CD8-positive, alpha-beta memory T cell (primary cell): ENCODE measurements at regions not wholly inside any gene's neighbourhood (a gene's known extent, or its start where the extent isn't known, plus 50 kb on each side); places are given as distances from the start of the nearest gene placed in this dataset.
"Not testable (repeated sequence)": the region's sequence is repeated elsewhere in the genome, so short reads cannot be mapped to it uniquely, and the experiment has no call there.

Source experiments
- CTCF ChIA-PET: fragments of 350-600 bp; sonication (Branson Sonifier 250); formaldehyde crosslinking; loops from one replicate; lab custom pipeline; 2021; ENCODE audit warnings: antibody characterized with exemption; lab: Charles Lee
- POLR2A ChIA-PET: fragments of 350-600 bp; sonication (Branson Sonifier 250); formaldehyde crosslinking; loops from one replicate; lab custom pipeline; 2021; ENCODE audit warnings: antibody characterized with exemption; lab: Charles Lee
- DNase-seq, 5 donors: peaks; one replicate each; pipeline versions ENCODE4 v3.0.0 to v3.0.0-alpha.2; 2020 to 2022; ENCODE audit warnings: mixed read lengths in 1 of 5
- H3K27ac ChIP-seq: one replicate; pipeline ENCODE4 v1.7.0; 2013; ENCODE audit warnings: low read depth, mild to moderate bottlenecking, low read length, moderate library complexity
- H3K27me3 ChIP-seq: 2 replicates; pipeline ENCODE4 v1.7.0; 2013; ENCODE audit warnings: low read length, mild to moderate bottlenecking; ENCODE audit not compliant: insufficient read depth, poor library complexity, severe bottlenecking
- H3K36me3 ChIP-seq: 2 replicates; pipeline ENCODE4 v1.7.0; 2013; ENCODE audit warnings: mild to moderate bottlenecking, low read length, moderate library complexity; ENCODE audit not compliant: insufficient read depth
- H3K4me1 ChIP-seq: 2 replicates; pipeline ENCODE4 v1.7.0; 2013; ENCODE audit warnings: mild to moderate bottlenecking, low read length, moderate library complexity; ENCODE audit not compliant: insufficient read depth
- H3K4me3 ChIP-seq: 2 replicates; pipeline ENCODE4 v1.7.0; 2013; ENCODE audit warnings: mild to moderate bottlenecking, low read length
- H3K9me3 ChIP-seq: 2 replicates; pipeline ENCODE4 v1.7.0; 2013; ENCODE audit warnings: mild to moderate bottlenecking, low read length
- H3K27ac Mint-ChIP-seq, 8 donors: one replicate each; pipeline ENCODE4 v1.8.0; 2020 to 2021; ENCODE audit warnings: mixed read lengths in 8 of 8, mild to moderate bottlenecking in 6 of 8, inconsistent platforms in 3 of 8, moderate library complexity in 3 of 8
- H3K27me3 Mint-ChIP-seq, 2 donors: one replicate each; pipeline ENCODE4 v1.8.0; 2020 to 2021; ENCODE audit warnings: mixed read lengths in 2 of 2, mild to moderate bottlenecking in 1 of 2, moderate library complexity in 1 of 2
- H3K36me3 Mint-ChIP-seq, 3 donors: one replicate each; pipeline ENCODE4 v1.8.0; 2020 to 2021; ENCODE audit warnings: mixed read lengths in 3 of 3, inconsistent platforms in 1 of 3, mild to moderate bottlenecking in 1 of 3
- H3K4me1 Mint-ChIP-seq, 3 donors: one replicate each; pipeline ENCODE4 v1.8.0; 2020 to 2021; ENCODE audit warnings: mixed read lengths in 3 of 3, inconsistent platforms in 1 of 3, mild to moderate bottlenecking in 1 of 3
- H3K4me3 Mint-ChIP-seq, 7 donors: one replicate each; pipeline ENCODE4 v1.8.0; 2020 to 2021; ENCODE audit warnings: mixed read lengths in 7 of 7, mild to moderate bottlenecking in 6 of 7, moderate library complexity in 4 of 7, inconsistent platforms in 2 of 7
- H3K9me3 Mint-ChIP-seq, 5 donors: one replicate each; pipeline ENCODE4 v1.8.0; 2020 to 2022; ENCODE audit warnings: mixed read lengths in 5 of 5, mild to moderate bottlenecking in 3 of 5, moderate library complexity in 2 of 5, inconsistent platforms in 1 of 5

DNA sequence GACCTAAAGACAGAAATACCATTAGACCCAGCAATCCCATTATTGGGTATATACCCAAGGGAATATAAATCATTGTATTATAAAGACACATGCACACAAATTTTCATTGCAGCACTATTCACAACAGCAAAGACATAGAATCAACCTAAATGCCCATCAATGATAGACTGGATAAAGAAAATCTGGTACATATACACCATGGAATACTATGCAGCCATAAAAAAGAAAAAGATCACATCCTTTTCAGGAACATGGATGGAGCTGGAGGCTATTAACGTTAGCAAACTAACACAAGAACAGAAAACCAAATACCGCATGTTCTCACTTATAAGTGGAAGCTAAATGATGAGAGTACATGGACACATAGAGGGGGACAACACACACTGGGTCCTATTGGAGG, 280.1 kb upstream of the G2E3 start:
- H3K9me3 Mint-ChIP-seq, H3K27me3 ChIP-seq, POLR2A ChIA-PET, H3K9me3 ChIP-seq, H3K27ac ChIP-seq, H3K4me1 Mint-ChIP-seq, H3K4me3 ChIP-seq, CTCF ChIA-PET, H3K4me3 Mint-ChIP-seq, H3K4me1 ChIP-seq, H3K36me3 ChIP-seq, H3K27me3 Mint-ChIP-seq, DNase-seq, H3K36me3 Mint-ChIP-seq: not testable (repeated sequence)
- H3K27ac Mint-ChIP-seq, result peak overlapping the region in 1 of 8 donors; percentile 3

DNA sequence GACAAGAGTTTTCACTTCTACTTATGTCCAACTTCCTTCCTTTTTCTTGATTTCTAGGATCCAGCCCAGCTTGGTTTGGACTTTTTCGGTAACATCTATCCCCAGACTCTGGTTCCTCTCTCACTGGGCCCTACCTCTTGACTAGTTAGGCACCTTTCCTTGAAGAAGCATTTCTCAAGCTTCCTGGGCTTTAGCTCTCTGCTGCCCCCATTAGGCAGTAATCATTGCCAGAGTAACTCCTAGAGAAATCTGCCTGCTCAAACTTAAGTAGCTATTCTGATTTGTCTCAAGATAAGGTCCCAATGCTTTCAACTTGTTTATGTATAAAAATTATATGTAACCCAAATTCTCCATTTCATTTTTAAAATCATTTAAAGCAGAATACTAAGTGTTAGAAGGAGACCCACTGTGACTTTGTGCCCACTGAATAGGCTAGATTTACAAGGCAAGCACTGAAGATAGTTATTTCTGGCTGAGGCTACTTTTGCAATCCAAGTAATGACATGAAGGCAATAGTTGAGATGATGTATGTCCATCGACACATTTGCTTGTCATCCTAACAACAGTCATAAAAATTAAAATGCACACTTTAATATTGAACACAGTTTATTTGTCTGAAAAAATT, 275.0 kb upstream of the G2E3 start:
- Mint-ChIP-seq H3K36me3 (no peaks in the 10 kb centered on the region), H3K9me3 (peaks cover 0 to 3% (median 0%) of the 10 kb centered on the region in 5 donors), H3K4me3 (no peak overlapping the region), H3K27ac (no peak overlapping the region), H3K27me3 (no peaks in the 10 kb centered on the region), H3K4me1 (no peaks in the 10 kb centered on the region)
- Histone ChIP-seq H3K9me3 (no peaks in the 10 kb centered on the region), H3K4me3 (no peak overlapping the region), H3K27me3 (no peaks in the 10 kb centered on the region), H3K36me3 (no peaks in the 10 kb centered on the region), H3K4me1 (no peaks in the 10 kb centered on the region), H3K27ac (no peak overlapping the region)
- no peak for DNase-seq
- CTCF ChIA-PET, result interaction anchor here (1.5 kb wide), 1 partner anchor 13 kb away, joined by 3 read pairs; no protein-coding TSS in a partner anchor
- POLR2A ChIA-PET, result no interaction called here

DNA sequence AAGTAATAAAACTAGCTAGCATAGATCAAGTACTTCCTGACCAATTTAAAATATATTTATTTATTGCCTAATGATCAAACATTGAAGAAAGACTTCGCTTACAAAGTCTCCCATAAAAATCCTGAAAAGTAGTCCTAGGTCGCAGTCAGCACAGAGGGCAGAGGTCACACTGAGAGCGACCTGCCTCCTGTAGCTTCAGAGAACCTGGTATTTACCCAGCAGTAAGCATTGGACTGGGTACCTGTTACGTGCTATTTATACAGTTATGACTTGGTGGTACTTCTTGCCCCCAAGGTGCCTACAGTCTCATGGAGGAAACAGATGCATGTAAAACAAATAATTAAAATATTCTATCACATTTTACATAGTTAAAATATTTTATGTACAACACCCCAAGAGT, 274.1 kb upstream of the G2E3 start:
- no peak overlapping the region for H3K27ac ChIP-seq
- POLR2A ChIA-PET, result no interaction called here
- no peak overlapping the region for H3K27ac Mint-ChIP-seq
- no peaks in the 10 kb centered on the region for H3K27me3 ChIP-seq
- no peaks in the 10 kb centered on the region for H3K9me3 Mint-ChIP-seq
- no peaks in the 10 kb centered on the region for H3K27me3 Mint-ChIP-seq
- no peak for DNase-seq
- H3K4me3 ChIP-seq, result no peak overlapping the region
- H3K36me3 Mint-ChIP-seq, result no peaks in the 10 kb centered on the region
- H3K36me3 ChIP-seq, result no peaks in the 10 kb centered on the region
- H3K9me3 ChIP-seq, result no peaks in the 10 kb centered on the region
- CTCF ChIA-PET, result interaction anchor here (1.5 kb wide), 1 partner anchor 14 kb away, joined by 3 read pairs; no protein-coding TSS in a partner anchor
- no peak overlapping the region for H3K4me3 Mint-ChIP-seq
- no peaks in the 10 kb centered on the region for H3K4me1 ChIP-seq
- no peaks in the 10 kb centered on the region for H3K4me1 Mint-ChIP-seq

DNA sequence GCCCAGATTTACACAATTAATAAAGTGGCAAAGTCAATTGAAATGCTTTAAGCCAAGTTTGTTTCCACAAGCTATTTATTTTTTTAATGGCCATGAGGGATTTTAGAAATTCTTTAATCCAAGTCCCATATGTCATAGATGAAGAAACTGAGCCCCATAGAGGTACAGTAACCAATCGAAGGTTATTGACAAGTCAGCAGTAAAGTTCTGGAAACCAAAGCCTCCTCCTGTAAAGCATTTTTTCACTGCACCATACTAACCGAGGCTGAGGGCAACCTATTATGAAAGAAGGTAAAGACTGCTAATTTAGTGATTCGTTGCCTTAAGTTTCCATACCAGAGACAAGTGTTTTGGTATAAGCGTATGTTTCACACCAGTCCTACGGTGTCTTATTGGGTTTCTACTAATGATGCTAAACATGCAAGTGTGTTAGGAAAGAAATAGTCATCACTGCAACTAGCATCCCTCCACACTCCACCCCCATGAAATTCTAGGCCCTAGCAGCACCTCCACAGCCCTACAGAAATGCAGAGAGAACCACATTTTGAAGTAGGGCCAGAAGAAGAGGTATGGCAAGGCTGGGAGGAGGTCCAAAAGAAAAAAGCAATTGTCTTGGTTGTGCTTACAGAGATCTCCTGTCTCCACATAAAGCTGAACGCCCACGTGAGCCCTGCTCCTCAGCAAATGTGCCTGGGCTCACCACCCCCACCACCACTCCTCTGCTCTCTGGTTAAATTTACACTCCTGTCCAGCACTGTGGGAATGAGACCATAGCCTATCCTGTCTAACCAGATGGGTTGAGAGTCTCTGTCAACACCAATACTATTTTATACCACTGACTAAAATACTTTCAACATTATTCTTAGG, 271.1 kb upstream of the G2E3 start:
- no peaks in the 10 kb centered on the region for H3K9me3 Mint-ChIP-seq
- Histone ChIP-seq H3K4me1 (no peaks in the 10 kb centered on the region), H3K9me3 (no peaks in the 10 kb centered on the region), H3K36me3 (no peaks in the 10 kb centered on the region), H3K27me3 (no peaks in the 10 kb centered on the region), H3K27ac (no peak overlapping the region), H3K4me3 (no peak overlapping the region)
- no peak for DNase-seq
- no peak overlapping the region for H3K27ac Mint-ChIP-seq
- POLR2A ChIA-PET, result no interaction called here
- no peaks in the 10 kb centered on the region for H3K4me1 Mint-ChIP-seq
- no peak overlapping the region for H3K4me3 Mint-ChIP-seq
- CTCF ChIA-PET, result no interaction called here
- H3K27me3 Mint-ChIP-seq, result no peaks in the 10 kb centered on the region
- H3K36me3 Mint-ChIP-seq, result no peaks in the 10 kb centered on the region

DNA sequence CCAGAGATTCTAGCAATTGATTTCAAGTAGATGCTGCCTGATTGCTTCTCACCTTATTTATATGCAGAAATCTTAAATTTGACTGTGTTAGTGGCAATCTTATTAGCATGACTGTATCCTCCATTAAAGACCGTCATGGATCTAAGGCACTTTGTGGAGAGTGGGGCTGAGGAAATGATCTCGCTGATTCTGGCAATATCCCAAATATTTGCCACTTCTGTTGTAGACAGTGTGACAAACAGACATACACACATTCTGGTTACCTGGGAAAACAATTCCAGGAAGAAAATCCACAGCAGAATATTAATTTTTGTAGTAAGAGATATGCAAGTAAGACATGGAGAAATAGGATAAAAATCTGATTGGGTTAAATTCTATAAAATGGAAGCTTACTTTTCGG, 269.0 kb upstream of the G2E3 start:
- DNase-seq, result no peak
- Histone ChIP-seq H3K27me3 (no peaks in the 10 kb centered on the region), H3K4me1 (no peaks in the 10 kb centered on the region), H3K36me3 (no peaks in the 10 kb centered on the region), H3K4me3 (no peak overlapping the region), H3K27ac (no peak overlapping the region), H3K9me3 (no peaks in the 10 kb centered on the region)
- Mint-ChIP-seq H3K36me3 (no peaks in the 10 kb centered on the region), H3K27me3 (peaks cover 0 to 9% of the 10 kb centered on the region in 2 donors), H3K27ac (no peak overlapping the region), H3K9me3 (no peaks in the 10 kb centered on the region), H3K4me1 (no peaks in the 10 kb centered on the region), H3K4me3 (no peak overlapping the region)
- POLR2A ChIA-PET, result no interaction called here
- CTCF ChIA-PET, result no interaction called here

DNA sequence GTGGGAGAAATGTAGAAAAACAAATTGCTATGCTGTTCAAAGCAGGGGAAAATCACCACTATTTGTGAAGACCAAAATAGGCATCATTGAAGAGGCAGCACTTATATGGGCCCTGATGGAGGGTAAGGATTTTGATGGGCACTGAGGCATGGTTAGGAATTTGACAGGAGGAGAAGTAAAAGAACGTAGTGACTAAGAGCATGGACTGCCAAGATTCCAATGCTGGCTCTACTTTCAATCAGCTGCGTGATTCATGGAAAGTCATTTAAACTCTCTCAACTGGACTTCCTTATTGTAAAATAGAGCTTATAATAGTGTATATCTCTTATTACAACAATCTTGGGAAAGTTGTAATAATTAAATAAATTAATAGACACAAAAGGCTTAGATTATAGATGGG, 267.7 kb upstream of the G2E3 start:
- Histone ChIP-seq H3K4me1 (no peaks in the 10 kb centered on the region), H3K4me3 (no peak overlapping the region), H3K27me3 (no peaks in the 10 kb centered on the region), H3K9me3 (no peaks in the 10 kb centered on the region), H3K36me3 (no peaks in the 10 kb centered on the region), H3K27ac (no peak overlapping the region)
- POLR2A ChIA-PET, result no interaction called here
- H3K27me3 Mint-ChIP-seq, result peaks cover 0 to 9% of the 10 kb centered on the region in 2 donors
- CTCF ChIA-PET, result no interaction called here
- H3K4me3 Mint-ChIP-seq, result no peak overlapping the region
- H3K9me3 Mint-ChIP-seq, result peaks cover 0 to 2% (median 0%) of the 10 kb centered on the region in 5 donors
- H3K36me3 Mint-ChIP-seq, result no peaks in the 10 kb centered on the region
- H3K4me1 Mint-ChIP-seq, result no peaks in the 10 kb centered on the region
- no peak for DNase-seq
- H3K27ac Mint-ChIP-seq, result no peak overlapping the region

DNA sequence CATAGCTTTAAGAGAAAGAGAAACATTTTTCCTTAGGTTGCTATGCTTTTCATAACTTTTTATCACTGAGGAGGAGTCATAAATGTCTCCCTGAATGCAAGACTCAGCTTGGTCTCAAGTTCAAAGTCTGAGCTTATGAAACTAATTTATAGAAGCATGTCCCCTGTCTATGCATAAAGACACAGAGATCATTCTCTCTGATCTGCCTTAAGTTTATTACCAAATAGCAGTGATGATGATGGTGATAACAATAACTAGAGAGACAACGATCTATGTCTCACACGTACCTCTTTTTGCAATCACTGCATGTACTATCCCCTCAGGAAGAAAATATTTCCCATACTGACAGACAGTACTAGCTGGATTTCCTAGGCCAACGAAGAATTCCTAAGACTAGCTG, 266.4 kb upstream of the G2E3 start:
- H3K4me1 Mint-ChIP-seq, result peaks cover 0 to 3% (median 0%) of the 10 kb centered on the region in 3 donors
- no peak overlapping the region for H3K27ac ChIP-seq
- no peaks in the 10 kb centered on the region for H3K36me3 ChIP-seq
- H3K27ac Mint-ChIP-seq, result no peak overlapping the region
- peaks cover 0 to 14% of the 10 kb centered on the region in 2 donors for H3K27me3 Mint-ChIP-seq
- H3K4me3 Mint-ChIP-seq, result no peak overlapping the region
- CTCF ChIA-PET, result no interaction called here
- POLR2A ChIA-PET, result no interaction called here
- no peaks in the 10 kb centered on the region for H3K27me3 ChIP-seq
- peaks cover 0 to 4% (median 0%) of the 10 kb centered on the region in 5 donors for H3K9me3 Mint-ChIP-seq
- no peaks in the 10 kb centered on the region for H3K36me3 Mint-ChIP-seq
- no peak for DNase-seq
- no peak overlapping the region for H3K4me3 ChIP-seq
- no peaks in the 10 kb centered on the region for H3K4me1 ChIP-seq
- H3K9me3 ChIP-seq, result no peaks in the 10 kb centered on the region

DNA sequence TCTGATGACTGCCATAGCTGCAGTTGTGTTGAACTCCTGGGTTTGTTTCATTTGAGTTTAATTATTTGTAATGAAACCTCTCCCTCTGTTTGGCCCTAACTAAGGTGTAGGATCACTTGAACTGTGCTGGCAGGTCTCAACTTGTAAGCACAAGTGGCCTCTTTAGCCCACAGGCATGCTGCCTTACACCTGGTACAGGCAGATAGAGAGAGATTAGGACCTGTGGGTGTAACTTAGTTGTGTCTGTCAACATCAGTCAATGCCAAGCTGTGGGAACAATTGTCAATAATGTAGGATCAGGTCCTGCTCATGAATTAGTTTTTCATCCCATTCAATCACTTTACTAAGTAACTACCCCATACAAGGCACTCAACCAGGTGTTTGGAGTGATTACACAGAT, 263.0 kb upstream of the G2E3 start:
- Mint-ChIP-seq H3K4me3 (no peak overlapping the region), H3K36me3 (no peaks in the 10 kb centered on the region), H3K27me3 (peaks cover 0 to 14% of the 10 kb centered on the region in 2 donors), H3K27ac (no peak overlapping the region), H3K4me1 (peaks cover 0 to 3% (median 0%) of the 10 kb centered on the region in 3 donors), H3K9me3 (peaks cover 0 to 4% (median 0%) of the 10 kb centered on the region in 5 donors)
- no peaks in the 10 kb centered on the region for H3K9me3 ChIP-seq
- no peak overlapping the region for H3K27ac ChIP-seq
- DNase-seq, result no peak
- POLR2A ChIA-PET, result no interaction called here
- no peaks in the 10 kb centered on the region for H3K36me3 ChIP-seq
- CTCF ChIA-PET, result no interaction called here
- no peak overlapping the region for H3K4me3 ChIP-seq
- no peaks in the 10 kb centered on the region for H3K27me3 ChIP-seq
- no peaks in the 10 kb centered on the region for H3K4me1 ChIP-seq
